Liver (tissue), 7 donors: ENCODE measurements at regions not wholly inside any gene's neighbourhood (a gene's known extent, or its start where the extent isn't known, plus 50 kb on each side); places are given as distances from the start of the nearest gene placed in this dataset.

Source experiments
- DNase-seq: peaks from one replicate; pipeline ENCODE4 v3.0.0-alpha.2; 2017; ENCODE audit warnings: low spot score
- H3K27ac ChIP-seq, 2 donors: one replicate each; pipeline ENCODE4 v1.7.0; 2013; ENCODE audit warnings: inconsistent platforms in 2 of 2, low read length in 2 of 2, control low read depth in 1 of 2, low read depth in 1 of 2, mild to moderate bottlenecking in 1 of 2
- H3K27me3 ChIP-seq, 4 donors: one replicate each; pipeline versions ENCODE4 v1.6.1 to v1.7.0; 2013; ENCODE audit warnings: low read length in 3 of 4, inconsistent platforms in 1 of 4, mild to moderate bottlenecking in 1 of 4, moderate library complexity in 1 of 4; ENCODE audit not compliant: control insufficient read depth in 4 of 4, insufficient read depth in 4 of 4
- H3K36me3 ChIP-seq, 4 donors: one replicate each; pipeline versions ENCODE4 v1.6.1 to v1.7.0; 2013; ENCODE audit warnings: low read length in 3 of 4, mild to moderate bottlenecking in 3 of 4, low read depth in 1 of 4, moderate library complexity in 1 of 4; ENCODE audit not compliant: control insufficient read depth in 4 of 4, insufficient read depth in 3 of 4
- H3K4me1 ChIP-seq, 4 donors: one replicate each; pipeline versions ENCODE4 v1.6.1 to v1.7.0; 2013; ENCODE audit warnings: low read length in 3 of 4, mild to moderate bottlenecking in 3 of 4, moderate library complexity in 1 of 4; ENCODE audit not compliant: control insufficient read depth in 4 of 4, insufficient read depth in 4 of 4
- H3K4me3 ChIP-seq, 3 donors: one replicate each; pipeline versions ENCODE4 v1.6.1 to v1.7.0; 2013; ENCODE audit warnings: low read length in 3 of 3, control low read depth in 1 of 3, low read depth in 1 of 3, mild to moderate bottlenecking in 1 of 3
- H3K9ac ChIP-seq, 2 donors: one replicate each; pipeline ENCODE4 v1.7.0; 2013; ENCODE audit warnings: low read length in 2 of 2, mild to moderate bottlenecking in 2 of 2, moderate library complexity in 2 of 2, control low read depth in 1 of 2, low read depth in 1 of 2
- H3K9me3 ChIP-seq, 4 donors: one replicate each; pipeline versions ENCODE4 v1.6.1 to v1.7.0; 2013; ENCODE audit warnings: low read length in 3 of 4; ENCODE audit not compliant: control insufficient read depth in 4 of 4
- ATF3 ChIP-seq: IDR thresholded peaks from 2 replicates; pipeline ENCODE4 v1.6.1; 2016; ENCODE audit warnings: antibody characterized with exemption
- EGR1 ChIP-seq, 2 donors: IDR thresholded peaks; 2 replicates each; pipeline ENCODE4 v1.6.1; 2016 to 2018; ENCODE audit warnings: antibody characterized with exemption in 2 of 2, low read depth in 2 of 2
- FOXA1 ChIP-seq: IDR thresholded peaks from 2 replicates; pipeline ENCODE4 v1.6.1; 2016; ENCODE audit warnings: antibody characterized with exemption
- GABPA ChIP-seq, 2 donors: IDR thresholded peaks in 1 of 2; conservative IDR thresholded peaks in 1 of 2; 2 replicates each; pipeline ENCODE4 v1.6.1; 2016; ENCODE audit warnings: antibody characterized with exemption in 2 of 2, mild to moderate bottlenecking in 1 of 2, moderate library complexity in 1 of 2
- HNF4A ChIP-seq, 2 donors: conservative IDR thresholded peaks; 2 replicates each; pipeline ENCODE4 v1.6.1; 2016; ENCODE audit warnings: antibody characterized with exemption in 2 of 2, mild to moderate bottlenecking in 2 of 2
- HNF4G ChIP-seq: IDR thresholded peaks from 2 replicates; pipeline ENCODE4 v1.6.1; 2016; ENCODE audit warnings: antibody characterized with exemption
- RXRA ChIP-seq, 2 donors: IDR thresholded peaks; 2 replicates each; pipeline ENCODE4 v1.6.1; 2017 to 2018; ENCODE audit warnings: antibody characterized with exemption in 2 of 2, mild to moderate bottlenecking in 1 of 2
- SP1 ChIP-seq: IDR thresholded peaks from 2 replicates; pipeline ENCODE4 v1.6.1; 2018; ENCODE audit warnings: antibody characterized with exemption, mild to moderate bottlenecking
- YY1 ChIP-seq: IDR thresholded peaks from 2 replicates; pipeline ENCODE4 v1.6.1; 2016; ENCODE audit warnings: antibody characterized with exemption, mild to moderate bottlenecking
- ZBTB33 ChIP-seq: IDR thresholded peaks from 2 replicates; pipeline ENCODE4 v1.6.1; 2016; ENCODE audit warnings: antibody characterized with exemption
- WGBS: extraction: QIAGEN DNeasy Blood & Tissue Kit; methylation state at CpG from one replicate; pipeline ENCODE4 v1.1.7; 2013; 5-methylcytosine and 5-hydroxymethylcytosine counted together
- donor health status: healthy.
- donor health status: healthy.
- donor health status: healthy.
- donor health status: healthy.

- Histone ChIP-seq H3K27ac (no peak overlapping the region), H3K4me3 (no peak overlapping the region), H3K9ac (no peak overlapping the region), H3K27me3 (no peaks in the 10 kb centered on the region), H3K36me3 (no peaks in the 10 kb centered on the region), H3K9me3 (peaks cover 0 to 8% (median 0%) of the 10 kb centered on the region in 4 donors), H3K4me1 (no peaks in the 10 kb centered on the region)
- TF ChIP-seq ZBTB33 (no peak), RXRA (IDR thresholded peaks at IDR 0.05) (no peak), EGR1 (IDR thresholded peaks at IDR 0.05; ENCODE audit: low read depth in 2 of 2) (no peak), ATF3 (no peak), HNF4A (conservative IDR thresholded peaks at IDR 0.05) (no peak), HNF4G (no peak), YY1 (no peak), GABPA (IDR thresholded peaks at IDR 0.05 in 1 of 2, conservative IDR thresholded peaks at IDR 0.05 in 1 of 2) (no peak), SP1 (no peak)
- no peak for DNase-seq
- WGBS = 83% methylated on average over 2 of the region's 2 CpGs
Observed at GRCh38 chr2:150389447-150389846, 98.0 kb downstream of the RND3 start.

GRCh38 chr2:150388289-150388625 is 99.2 kb downstream of the RND3 start:
- no peak for TF ChIP-seq ZBTB33
- no peak for TF ChIP-seq FOXA1
- TF ChIP-seq YY1 = no peak
- Histone ChIP-seq H3K4me3 (no peak overlapping the region), H3K4me1 (no peaks in the 10 kb centered on the region), H3K36me3 (no peaks in the 10 kb centered on the region), H3K27me3 (no peaks in the 10 kb centered on the region), H3K27ac (no peak overlapping the region), H3K9ac (no peak overlapping the region), H3K9me3 (peaks cover 0 to 8% (median 0%) of the 10 kb centered on the region in 4 donors)
- over 99% methylated on average over 2 of the region's 2 CpGs for WGBS
- no peak for DNase-seq

- peaks cover 0 to 8% (median 0%) of the 10 kb centered on the region in 4 donors for H3K9me3 ChIP-seq
- H3K27ac ChIP-seq = no peak overlapping the region
- H3K9ac ChIP-seq = no peak overlapping the region
- peak in 1 of 2 donors; percentile 26 for TF ChIP-seq EGR1 (IDR thresholded peaks at IDR 0.05; ENCODE audit: low read depth in 2 of 2)
- TF ChIP-seq SP1 = no peak
- no peak overlapping the region for H3K4me3 ChIP-seq
- H3K4me1 ChIP-seq = no peaks in the 10 kb centered on the region
- 91% methylated on average over 4 of the region's 4 CpGs for WGBS
- H3K27me3 ChIP-seq = no peaks in the 10 kb centered on the region
- H3K36me3 ChIP-seq = no peaks in the 10 kb centered on the region
- no peak for DNase-seq
Observed at GRCh38 chr2:150387586-150388288, 99.7 kb downstream of the RND3 start.
